ENCODE measurements at regions not wholly inside any gene's neighbourhood (a gene's known extent, or its start where the extent isn't known, plus 50 kb on each side); places are given as distances from the start of the nearest gene placed in this dataset.

- TF ChIP-seq PKNOX1 (IDR thresholded peaks at IDR 0.05) = no peak
- no peak for TF ChIP-seq ARNT (IDR thresholded peaks at IDR 0.05)
- no peak for TF ChIP-seq FOXM1 (IDR thresholded peaks at IDR 0.05; ENCODE audit: borderline replicate concordance)
Measured at GRCh38 chr21:18603980-18604379, 200.4 kb upstream of the TMPRSS15 start.

All from HEK293T (cell line).